ENCODE measurements at regions not wholly inside any gene's neighbourhood (a gene's known extent, or its start where the extent isn't known, plus 50 kb on each side); places are given as distances from the start of the nearest gene placed in this dataset.
"Not testable (repeated sequence)": the region's sequence is repeated elsewhere in the genome, so short reads cannot be mapped to it uniquely, and the experiment has no call there.

- DNase-seq, result no peak
These were observed 115.3 kb downstream of the LTN1 start for GRCh38 chr21:28877318-28877884.

- DNase-seq, result no peak
These were observed 117.6 kb downstream of the LTN1 start for GRCh38 chr21:28875078-28875477.

GRCh38 chr21:28872218-28872617 is 120.5 kb downstream of the LTN1 start:
- no peak for DNase-seq

GRCh38 chr21:28871388-28872010 is 121.2 kb downstream of the LTN1 start:
- no peak for DNase-seq

GRCh38 chr21:28867401-28867800 is 125.3 kb downstream of the LTN1 start:
- DNase-seq, result no peak

- no peak for DNase-seq
These were observed 127.0 kb downstream of the LTN1 start for GRCh38 chr21:28865488-28866186.

GRCh38 chr21:28858424-28858823 is 134.3 kb downstream of the LTN1 start:
- DNase-seq, result no peak

GRCh38 chr21:28857752-28858151 is 134.9 kb downstream of the LTN1 start:
- no peak for DNase-seq

GRCh38 chr21:28856588-28857250 is 136.0 kb downstream of the LTN1 start:
- no peak for DNase-seq

GRCh38 chr21:28852706-28853105 is 140.0 kb downstream of the LTN1 start:
- DNase-seq, result no peak

- no peak for DNase-seq
These were observed 141.0 kb downstream of the LTN1 start for GRCh38 chr21:28851645-28852044.

- not testable (repeated sequence) for DNase-seq
These were observed 153.4 kb downstream of the LTN1 start for GRCh38 chr21:28839237-28839636.

- not testable (repeated sequence) for DNase-seq
These were observed 155.3 kb downstream of the LTN1 start for GRCh38 chr21:28837426-28837825.

GRCh38 chr21:28836588-28836987 is 156.1 kb downstream of the LTN1 start:
- DNase-seq, result not testable (repeated sequence)

- no peak for DNase-seq
These were observed 158.1 kb downstream of the LTN1 start for GRCh38 chr21:28834335-28835238.

- no peak for DNase-seq
These were observed 159.1 kb downstream of the LTN1 start for GRCh38 chr21:28833609-28834008.

GRCh38 chr21:28833182-28833581 is 159.5 kb downstream of the LTN1 start:
- DNase-seq, result no peak

GRCh38 chr21:28832715-28833061 is 160.0 kb downstream of the LTN1 start:
- no peak for DNase-seq

- DNase-seq, result no peak
These were observed 160.5 kb downstream of the LTN1 start for GRCh38 chr21:28832013-28832714.

- DNase-seq, result no peak
These were observed 163.7 kb downstream of the LTN1 start for GRCh38 chr21:28828981-28829380.

- no peak for DNase-seq
These were observed 164.7 kb downstream of the LTN1 start for GRCh38 chr21:28828021-28828420.

GRCh38 chr21:28827422-28827821 is 165.3 kb downstream of the LTN1 start:
- no peak for DNase-seq

All from occipital lobe (tissue), 1 donor.